B cell (primary cell): ENCODE measurements at regions not wholly inside any gene's neighbourhood (a gene's known extent, or its start where the extent isn't known, plus 50 kb on each side); places are given as distances from the start of the nearest gene placed in this dataset.

Source experiments
- ATAC-seq: fragments of 200-7000 bp; cut with Tn5 transposase; one replicate; pipeline ENCODE4 v1.10.0; 2021; ENCODE audit warnings: low read depth, mild to moderate bottlenecking, moderate number of reproducible peaks, moderate library complexity
- CTCF ChIA-PET: fragments of 350-600 bp; sonication (Branson Sonifier 250); formaldehyde crosslinking; loops from one replicate; lab custom pipeline; 2021; ENCODE audit warnings: antibody characterized with exemption, inconsistent platforms; lab: Charles Lee
- POLR2A ChIA-PET: fragments of 350-600 bp; sonication (Branson Sonifier 250); formaldehyde crosslinking; loops from one replicate; lab custom pipeline; 2021; ENCODE audit warnings: antibody characterized with exemption; lab: Charles Lee
- DNase-seq: peaks from one replicate; pipeline ENCODE4 v3.0.0; 2013
- H2AFZ ChIP-seq: 2 replicates; pipeline ENCODE4 v1.6.1; 2012; ENCODE audit warnings: mild to moderate bottlenecking, low read depth, low read length; ENCODE audit not compliant: insufficient read depth, poor library complexity, severe bottlenecking
- H3K27ac ChIP-seq, 2 donors: 1 replicate in 1 of 2; 2 replicates in 1 of 2; pipeline ENCODE4 v1.5.1; 2012 to 2013; ENCODE audit warnings: low read length in 2 of 2, mild to moderate bottlenecking in 2 of 2, moderate library complexity in 1 of 2
- H3K27me3 ChIP-seq, 4 experiments: fragments of 200-600 bp in 1 of 4; sonication (generic) in 1 of 4; replicated peaks in 1 of 4; 1 replicate in 2 of 4; 2 replicates in 2 of 4; pipeline versions ENCODE4 v1.6.1 to v1.7.0; 2013 to 2016; ENCODE audit warnings: low read length in 3 of 4, mild to moderate bottlenecking in 2 of 4, mixed read lengths in 1 of 4, moderate library complexity in 1 of 4; ENCODE audit not compliant: insufficient read depth in 4 of 4, control insufficient read depth in 3 of 4; ENCODE audit errors: control extremely low read depth in 1 of 4
- H3K36me3 ChIP-seq, 2 experiments: replicated peaks in 1 of 2; 1 replicate in 1 of 2; 2 replicates in 1 of 2; pipeline versions ENCODE4 v1.6.1 to v1.7.1; 2013; ENCODE audit warnings: low read length in 1 of 2; ENCODE audit not compliant: insufficient read depth in 2 of 2, control insufficient read depth in 1 of 2; ENCODE audit errors: control extremely low read depth in 1 of 2, extremely low read depth in 1 of 2
- H3K4me1 ChIP-seq, 2 donors: fragments of 200-600 bp in 1 of 2; sonication (generic) in 1 of 2; 1 replicate in 1 of 2; 2 replicates in 1 of 2; pipeline versions ENCODE4 v1.5.1 to v1.6.1; 2013 to 2017; ENCODE audit warnings: low read length in 2 of 2; ENCODE audit not compliant: control insufficient read depth in 2 of 2, insufficient read depth in 2 of 2
- H3K4me2 ChIP-seq: replicated peaks from 2 replicates; pipeline ENCODE3; 2012; ENCODE audit warnings: mild to moderate bottlenecking, low read depth, low read length; ENCODE audit not compliant: poor library complexity, severe bottlenecking
- H3K4me3 ChIP-seq, 5 experiments: fragments of 200-600 bp in 1 of 5; sonication (generic) in 1 of 5; 1 replicate in 3 of 5; 2 replicates in 2 of 5; pipeline versions ENCODE4 v1.5.1 to v1.7.0; 2011 to 2016; ENCODE audit warnings: low read length in 4 of 5, mild to moderate bottlenecking in 4 of 5, low read depth in 2 of 5, control low read depth in 1 of 5, moderate library complexity in 1 of 5; ENCODE audit not compliant: insufficient read depth in 1 of 5; ENCODE audit errors: control extremely low read depth in 1 of 5, extremely low read depth in 1 of 5
- H3K79me2 ChIP-seq: fragments of 200-600 bp; sonication (generic); one replicate; pipeline ENCODE4 v1.6.0; 2016; ENCODE audit warnings: low read length; ENCODE audit not compliant: control insufficient read depth, insufficient read depth
- H3K9ac ChIP-seq: fragments of 200-600 bp; sonication (generic); 2 replicates; pipeline ENCODE4 v1.6.1; 2017; ENCODE audit warnings: mild to moderate bottlenecking, low read length, moderate library complexity
- H3K9me3 ChIP-seq, 3 donors: one replicate each; pipeline versions ENCODE4 v1.6.1 to v1.7.1; 2013; ENCODE audit warnings: low read length in 2 of 3; ENCODE audit not compliant: control insufficient read depth in 2 of 3, insufficient read depth in 1 of 3; ENCODE audit errors: control extremely low read depth in 1 of 3
- H4K20me1 ChIP-seq: 2 replicates; pipeline ENCODE4 v1.6.0; 2012; ENCODE audit warnings: mild to moderate bottlenecking, low read length; ENCODE audit not compliant: insufficient read depth, control insufficient read depth, poor library complexity, severe bottlenecking
- H3K27ac Mint-ChIP-seq: one replicate; pipeline ENCODE4 v1.8.0; 2021; ENCODE audit warnings: mixed read lengths
- H3K27me3 Mint-ChIP-seq: one replicate; pipeline ENCODE4 v1.8.0; 2021; ENCODE audit warnings: mixed read lengths
- H3K4me1 Mint-ChIP-seq: one replicate; pipeline ENCODE4 v1.8.0; 2021; ENCODE audit warnings: mixed read lengths
- H3K4me3 Mint-ChIP-seq: one replicate; pipeline ENCODE4 v1.8.0; 2021; ENCODE audit warnings: mixed read lengths
- H3K9me3 Mint-ChIP-seq: one replicate; pipeline ENCODE4 v1.8.0; 2022; ENCODE audit warnings: mixed read lengths; ENCODE audit not compliant: insufficient read depth
- CTCF ChIP-seq: fragments of 200-600 bp; IDR thresholded peaks from one replicate; pipeline ENCODE4 v1.8.0; 2022; ENCODE audit warnings: antibody characterized with exemption, mild to moderate bottlenecking
- EZH2 ChIP-seq: IDR thresholded peaks from 2 replicates; pipeline ENCODE4 v1.6.1; 2012; ENCODE audit warnings: borderline replicate concordance, low read depth, mild to moderate bottlenecking, moderate library complexity, low read length; ENCODE audit not compliant: insufficient read depth, poor library complexity, severe bottlenecking
- WGBS: methylation state at CpG from one replicate; pipeline ENCODE4 v1.1.5; 2013; ENCODE audit warnings: missing lambda C conversion rate; ENCODE audit not compliant: insufficient coverage; 5-methylcytosine and 5-hydroxymethylcytosine counted together
- intact Hi-C: fragments of 100-400 bp; cut with micrococcal nuclease; formaldehyde crosslinking; loops from one replicate; pipeline ENCODE4 v1.10.0; 2022

- WGBS, result 60% methylated on average over 2 of the region's 5 CpGs
- no peak overlapping the region for H3K4me3 Mint-ChIP-seq
- H3K27ac Mint-ChIP-seq, result no peak overlapping the region
- TF ChIP-seq CTCF, result no peak
- TF ChIP-seq EZH2, result no peak
- DNase-seq, result no peak
- ChIA-PET POLR2A (no interaction called here), CTCF (no interaction called here)
- Histone ChIP-seq H2AFZ (no peak overlapping the region), H3K4me2 (no peak overlapping the region), H3K27me3 (no peaks in the 10 kb centered on the region), H3K9me3 (no peaks in the 10 kb centered on the region), H3K79me2 (no peaks in the 10 kb centered on the region), H3K4me1 (no peaks in the 10 kb centered on the region), H3K4me3 (no peak overlapping the region), H3K27ac (no peak overlapping the region), H4K20me1 (no peaks in the 10 kb centered on the region), H3K9ac (no peak overlapping the region), H3K36me3 (no peaks in the 10 kb centered on the region)
- peaks cover 2% of the 10 kb centered on the region for H3K4me1 Mint-ChIP-seq
- H3K9me3 Mint-ChIP-seq, result no peaks in the 10 kb centered on the region
- intact Hi-C loops, result no loop called here
- no peaks in the 10 kb centered on the region for H3K27me3 Mint-ChIP-seq
- no peak for ATAC-seq
These were observed 169.5 kb upstream of the CENPW start for GRCh38 chr6:126170433-126170832.

DNA sequence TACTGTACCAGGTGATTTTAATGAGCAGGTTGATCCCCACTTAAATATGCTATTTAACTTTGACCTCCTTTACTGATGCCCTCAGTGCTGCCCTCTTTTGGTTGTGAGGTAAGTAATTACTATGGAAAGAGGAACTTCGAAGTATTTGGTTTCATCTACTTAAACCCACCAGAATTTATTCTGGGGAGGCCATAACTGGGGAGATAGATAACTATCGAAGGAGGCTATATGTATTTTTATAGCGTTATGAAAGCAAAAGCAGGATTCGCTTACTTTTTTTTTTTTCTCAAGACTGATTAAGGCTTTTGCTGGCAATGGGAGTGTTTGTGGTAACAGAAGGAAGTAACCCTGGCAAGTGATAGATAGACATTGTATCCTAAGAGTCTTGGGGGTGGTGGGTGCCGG lies 168.9 kb upstream of the CENPW start:
- no peaks in the 10 kb centered on the region for H3K27me3 Mint-ChIP-seq
- H3K27ac Mint-ChIP-seq, result no peak overlapping the region
- H3K27ac ChIP-seq, result no peak overlapping the region
- CTCF ChIA-PET, result no interaction called here
- intact Hi-C loops, result no loop called here
- H3K4me1 ChIP-seq, result no peaks in the 10 kb centered on the region
- H3K79me2 ChIP-seq, result no peaks in the 10 kb centered on the region
- H3K4me3 Mint-ChIP-seq, result no peak overlapping the region
- H3K4me1 Mint-ChIP-seq, result peaks cover 2% of the 10 kb centered on the region
- DNase-seq (peak; percentile 39), ATAC-seq (no peak)
- no peaks in the 10 kb centered on the region for H3K27me3 ChIP-seq
- no peaks in the 10 kb centered on the region for H3K9me3 Mint-ChIP-seq
- H3K9ac ChIP-seq, result no peak overlapping the region
- WGBS, result no CpG with 5 or more reads among the region's 5 CpGs
- no peak for TF ChIP-seq EZH2
- TF ChIP-seq CTCF, result peak; percentile 55
- no peaks in the 10 kb centered on the region for H3K9me3 ChIP-seq
- POLR2A ChIA-PET, result no interaction called here
- no peak overlapping the region for H3K4me3 ChIP-seq
- H2AFZ ChIP-seq, result no peak overlapping the region
- H4K20me1 ChIP-seq, result no peaks in the 10 kb centered on the region
- peak overlapping the region; percentile 18 for H3K4me2 ChIP-seq
- no peaks in the 10 kb centered on the region for H3K36me3 ChIP-seq
